ENCODE measurements at regions not wholly inside any gene's neighbourhood (a gene's known extent, or its start where the extent isn't known, plus 50 kb on each side); places are given as distances from the start of the nearest gene placed in this dataset.
"Not testable (repeated sequence)": the region's sequence is repeated elsewhere in the genome, so short reads cannot be mapped to it uniquely, and the experiment has no call there.

- Histone ChIP-seq H3K4me2 (ENCODE audit: low read length) (no peak overlapping the region), H3K9ac (ENCODE audit: low read depth, low read length) (no peak overlapping the region), H3K36me3 (ENCODE audit: insufficient read depth, low read length) (no peaks in the 10 kb centered on the region), H3K27me3 (ENCODE audit: control insufficient read depth, insufficient read depth, low read length) (no peaks in the 10 kb centered on the region), H3K9me3 (replicated peaks; ENCODE audit: low read length) (no peaks in the 10 kb centered on the region), H3K4me1 (ENCODE audit: control insufficient read depth, insufficient read depth, low read length) (peaks cover 6% of the 10 kb centered on the region), H3K4me3 (ENCODE audit: low read length) (no peak overlapping the region)
Observed at GRCh38 chr2:107543793-107544192, 282.9 kb upstream of the RGPD4 start.

GRCh38 chr2:107545066-107545465 is 281.6 kb upstream of the RGPD4 start:
- H3K9ac ChIP-seq (ENCODE audit: low read depth, low read length), result no peak overlapping the region
- H3K27me3 ChIP-seq (ENCODE audit: control insufficient read depth, insufficient read depth, low read length), result no peaks in the 10 kb centered on the region
- no peak overlapping the region for H3K4me3 ChIP-seq (ENCODE audit: low read length)
- no peak overlapping the region for H3K4me2 ChIP-seq (ENCODE audit: low read length)
- H3K4me1 ChIP-seq (ENCODE audit: control insufficient read depth, insufficient read depth, low read length), result peaks cover 6% of the 10 kb centered on the region
- H3K36me3 ChIP-seq (ENCODE audit: insufficient read depth, low read length), result no peaks in the 10 kb centered on the region
- H3K9me3 ChIP-seq (replicated peaks; ENCODE audit: low read length), result no peaks in the 10 kb centered on the region

DNA sequence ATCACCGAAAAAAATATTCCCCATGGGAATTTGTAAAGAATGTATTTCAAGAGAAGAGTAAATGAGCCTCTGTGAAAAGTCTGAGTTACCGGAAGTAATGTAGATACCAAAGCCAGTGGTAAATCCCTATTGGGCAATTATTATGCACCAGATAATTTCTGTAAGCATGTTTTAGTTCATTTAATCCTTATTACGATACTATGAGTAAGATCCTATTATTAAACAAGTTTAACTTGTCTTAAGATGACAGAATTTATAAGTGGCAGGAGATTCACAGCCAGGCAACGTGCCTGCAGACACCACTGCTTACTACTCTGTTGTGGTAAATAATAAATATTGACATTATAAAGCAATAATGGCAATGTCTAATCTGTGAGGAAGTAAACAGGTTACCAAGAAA is 280.8 kb upstream of the RGPD4 start:
- Histone ChIP-seq H3K4me2 (ENCODE audit: low read length) (no peak overlapping the region), H3K27me3 (ENCODE audit: control insufficient read depth, insufficient read depth, low read length) (no peaks in the 10 kb centered on the region), H3K4me3 (ENCODE audit: low read length) (no peak overlapping the region), H3K9ac (ENCODE audit: low read depth, low read length) (no peak overlapping the region), H3K36me3 (ENCODE audit: insufficient read depth, low read length) (no peaks in the 10 kb centered on the region), H3K9me3 (replicated peaks; ENCODE audit: low read length) (no peaks in the 10 kb centered on the region), H3K4me1 (ENCODE audit: control insufficient read depth, insufficient read depth, low read length) (peaks cover 6% of the 10 kb centered on the region)

- Histone ChIP-seq H3K4me1 (ENCODE audit: control insufficient read depth, insufficient read depth, low read length) (no peaks in the 10 kb centered on the region), H3K4me3 (ENCODE audit: low read length) (no peak overlapping the region), H3K9me3 (replicated peaks; ENCODE audit: low read length) (no peaks in the 10 kb centered on the region), H3K4me2 (ENCODE audit: low read length) (no peak overlapping the region), H3K36me3 (ENCODE audit: insufficient read depth, low read length) (no peaks in the 10 kb centered on the region), H3K27me3 (ENCODE audit: control insufficient read depth, insufficient read depth, low read length) (no peaks in the 10 kb centered on the region), H3K9ac (ENCODE audit: low read depth, low read length) (no peak overlapping the region)
Observed at GRCh38 chr2:107548216-107548615, 278.5 kb upstream of the RGPD4 start.

GRCh38 chr2:107553046-107553445 is 273.6 kb upstream of the RGPD4 start:
- no peak overlapping the region for H3K4me3 ChIP-seq (ENCODE audit: low read length)
- no peaks in the 10 kb centered on the region for H3K4me1 ChIP-seq (ENCODE audit: control insufficient read depth, insufficient read depth, low read length)
- H3K9me3 ChIP-seq (replicated peaks; ENCODE audit: low read length), result peaks cover 3% of the 10 kb centered on the region
- H3K27me3 ChIP-seq (ENCODE audit: control insufficient read depth, insufficient read depth, low read length), result no peaks in the 10 kb centered on the region
- no peaks in the 10 kb centered on the region for H3K36me3 ChIP-seq (ENCODE audit: insufficient read depth, low read length)
- H3K9ac ChIP-seq (ENCODE audit: low read depth, low read length), result no peak overlapping the region
- H3K4me2 ChIP-seq (ENCODE audit: low read length), result no peak overlapping the region

GRCh38 chr2:107553539-107553938 is 273.2 kb upstream of the RGPD4 start:
- H3K4me2 ChIP-seq (ENCODE audit: low read length), result no peak overlapping the region
- no peak overlapping the region for H3K9ac ChIP-seq (ENCODE audit: low read depth, low read length)
- H3K4me3 ChIP-seq (ENCODE audit: low read length), result no peak overlapping the region
- no peaks in the 10 kb centered on the region for H3K36me3 ChIP-seq (ENCODE audit: insufficient read depth, low read length)
- H3K4me1 ChIP-seq (ENCODE audit: control insufficient read depth, insufficient read depth, low read length), result no peaks in the 10 kb centered on the region
- H3K9me3 ChIP-seq (replicated peaks; ENCODE audit: low read length), result peaks cover 3% of the 10 kb centered on the region
- H3K27me3 ChIP-seq (ENCODE audit: control insufficient read depth, insufficient read depth, low read length), result no peaks in the 10 kb centered on the region

GRCh38 chr2:107556038-107556627 is 270.6 kb upstream of the RGPD4 start:
- Histone ChIP-seq H3K4me1 (ENCODE audit: control insufficient read depth, insufficient read depth, low read length) (no peaks in the 10 kb centered on the region), H3K27me3 (ENCODE audit: control insufficient read depth, insufficient read depth, low read length) (no peaks in the 10 kb centered on the region), H3K9ac (ENCODE audit: low read depth, low read length) (no peak overlapping the region), H3K4me2 (ENCODE audit: low read length) (no peak overlapping the region), H3K4me3 (ENCODE audit: low read length) (no peak overlapping the region), H3K9me3 (replicated peaks; ENCODE audit: low read length) (peaks cover 3% of the 10 kb centered on the region), H3K36me3 (ENCODE audit: insufficient read depth, low read length) (no peaks in the 10 kb centered on the region)

- no peak overlapping the region for H3K4me3 ChIP-seq (ENCODE audit: low read length)
Observed at GRCh38 chr2:107558295-107558694, 268.4 kb upstream of the RGPD4 start.

GRCh38 chr2:107569496-107569895 is 257.2 kb upstream of the RGPD4 start:
- Histone ChIP-seq H3K9me3 (replicated peaks; ENCODE audit: low read length) (no peaks in the 10 kb centered on the region), H3K27me3 (ENCODE audit: control insufficient read depth, insufficient read depth, low read length) (no peaks in the 10 kb centered on the region), H3K4me1 (ENCODE audit: control insufficient read depth, insufficient read depth, low read length) (no peaks in the 10 kb centered on the region), H3K4me2 (ENCODE audit: low read length) (no peak overlapping the region), H3K36me3 (ENCODE audit: insufficient read depth, low read length) (no peaks in the 10 kb centered on the region), H3K4me3 (ENCODE audit: low read length) (no peak overlapping the region), H3K9ac (ENCODE audit: low read depth, low read length) (no peak overlapping the region)

More at GRCh38 chr2:107558295-107558694, 268.4 kb upstream of the RGPD4 start:
- no peaks in the 10 kb centered on the region for H3K4me1 ChIP-seq (ENCODE audit: control insufficient read depth, insufficient read depth, low read length)
- H3K36me3 ChIP-seq (ENCODE audit: insufficient read depth, low read length), result no peaks in the 10 kb centered on the region
- peaks cover 3% of the 10 kb centered on the region for H3K27me3 ChIP-seq (ENCODE audit: control insufficient read depth, insufficient read depth, low read length)
- H3K4me2 ChIP-seq (ENCODE audit: low read length), result no peak overlapping the region
- no peak overlapping the region for H3K9ac ChIP-seq (ENCODE audit: low read depth, low read length)
- peaks cover 3% of the 10 kb centered on the region for H3K9me3 ChIP-seq (replicated peaks; ENCODE audit: low read length)

GRCh38 chr2:107570876-107571275 is 255.8 kb upstream of the RGPD4 start:
- Histone ChIP-seq H3K4me1 (ENCODE audit: control insufficient read depth, insufficient read depth, low read length) (no peaks in the 10 kb centered on the region), H3K9me3 (replicated peaks; ENCODE audit: low read length) (no peaks in the 10 kb centered on the region), H3K27me3 (ENCODE audit: control insufficient read depth, insufficient read depth, low read length) (no peaks in the 10 kb centered on the region), H3K36me3 (ENCODE audit: insufficient read depth, low read length) (no peaks in the 10 kb centered on the region), H3K9ac (ENCODE audit: low read depth, low read length) (no peak overlapping the region), H3K4me2 (ENCODE audit: low read length) (no peak overlapping the region), H3K4me3 (ENCODE audit: low read length) (no peak overlapping the region)

DNA sequence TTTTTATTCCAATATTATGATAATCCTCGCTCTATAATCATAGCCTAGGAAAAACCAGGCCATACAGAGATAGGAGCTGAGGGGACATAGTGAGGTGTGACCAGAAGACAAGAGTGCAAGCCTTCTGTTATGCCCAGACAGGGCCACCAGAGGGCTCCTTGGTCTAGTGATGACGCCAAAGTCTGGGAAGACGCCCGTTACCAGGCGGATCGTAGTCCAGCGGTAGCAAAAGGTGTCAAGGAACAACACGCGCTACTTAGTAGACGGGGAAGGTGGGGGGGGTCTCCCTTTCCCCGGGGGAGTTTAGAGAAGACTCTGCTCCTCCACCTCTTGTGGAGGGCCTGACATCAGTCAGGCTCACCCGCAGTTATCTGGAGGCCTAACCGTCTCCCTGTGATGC is 253.8 kb upstream of the RGPD4 start:
- H3K36me3 ChIP-seq (ENCODE audit: insufficient read depth, low read length); H3K9me3 ChIP-seq (replicated peaks; ENCODE audit: low read length); H3K9ac ChIP-seq (ENCODE audit: low read depth, low read length); H3K4me3 ChIP-seq (ENCODE audit: low read length); H3K4me1 ChIP-seq (ENCODE audit: control insufficient read depth, insufficient read depth, low read length); H3K4me2 ChIP-seq (ENCODE audit: low read length); H3K27me3 ChIP-seq (ENCODE audit: control insufficient read depth, insufficient read depth, low read length): not testable (repeated sequence)

- H3K27me3 ChIP-seq (ENCODE audit: control insufficient read depth, insufficient read depth, low read length), result no peaks in the 10 kb centered on the region
- no peaks in the 10 kb centered on the region for H3K36me3 ChIP-seq (ENCODE audit: insufficient read depth, low read length)
- H3K9ac ChIP-seq (ENCODE audit: low read depth, low read length), result no peak overlapping the region
- H3K4me3 ChIP-seq (ENCODE audit: low read length), result no peak overlapping the region
- H3K9me3 ChIP-seq (replicated peaks; ENCODE audit: low read length), result no peaks in the 10 kb centered on the region
- no peak overlapping the region for H3K4me2 ChIP-seq (ENCODE audit: low read length)
- H3K4me1 ChIP-seq (ENCODE audit: control insufficient read depth, insufficient read depth, low read length), result no peaks in the 10 kb centered on the region
Observed at GRCh38 chr2:107576991-107577390, 249.7 kb upstream of the RGPD4 start.

Measured in skeletal muscle satellite cell (primary cell).